ENCODE measurements at regions not wholly inside any gene's neighbourhood (a gene's known extent, or its start where the extent isn't known, plus 50 kb on each side); places are given as distances from the start of the nearest gene placed in this dataset.

DNA sequence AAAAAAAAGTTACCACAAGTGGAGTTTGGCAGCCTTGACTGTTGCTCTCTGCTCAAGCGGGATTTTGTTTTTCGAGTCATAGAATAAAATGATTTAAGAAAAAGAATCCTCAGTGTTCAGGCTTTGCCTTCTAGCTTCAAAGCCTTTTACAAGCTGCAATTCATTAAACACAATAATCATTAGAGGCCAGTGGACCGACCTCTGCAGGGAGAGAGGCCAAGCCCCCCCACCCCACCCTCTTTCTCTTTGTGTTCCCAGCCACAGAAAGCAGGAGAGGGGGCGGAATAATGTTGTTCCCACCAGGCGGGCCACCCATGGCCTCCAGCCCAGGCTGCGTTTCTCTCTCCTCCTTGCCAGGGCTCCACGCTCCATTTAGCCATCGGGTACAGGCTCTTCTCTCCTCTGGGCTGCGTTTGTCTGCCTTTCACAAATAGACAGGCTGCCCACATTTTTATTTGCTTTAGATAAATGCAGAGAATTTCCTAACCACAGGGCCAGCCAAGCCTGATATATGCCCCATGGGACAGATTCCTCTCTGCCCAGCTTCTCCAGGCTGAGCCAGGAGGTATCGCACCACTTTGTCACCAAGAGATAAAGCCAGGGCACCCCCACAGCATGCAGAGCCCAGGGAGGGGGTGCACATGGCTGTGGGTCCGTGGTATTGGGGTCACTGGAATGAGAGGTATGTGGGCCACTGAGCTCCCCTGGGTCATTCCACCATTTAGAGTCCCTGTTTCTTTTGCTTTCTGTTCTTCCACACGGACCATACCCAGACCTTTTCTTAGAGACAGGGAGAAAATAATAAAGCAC lies 318.8 kb downstream of the PIK3R1 start:
- Histone ChIP-seq H3K9me3 (no peaks in the 10 kb centered on the region), H3K4me1 (peaks cover 24% of the 10 kb centered on the region), H3K27me3 (no peaks in the 10 kb centered on the region), H3K36me3 (replicated peaks in 1 of 2; ENCODE audit: insufficient read depth in 1 of 2, low read depth in 2 of 2) (no peaks in the 10 kb centered on the region), H3K4me3 (no peak overlapping the region), H3K27ac (peak overlapping the region in 3 of 4 donors; percentile 58 to 70 (median 61))
- intact Hi-C loops (cut with DNase I): no loop called here
- ATAC-seq (peak; percentile 71), DNase-seq (peak; percentile 19 to 61 (median 36))
- TF ChIP-seq, protein P1, sequence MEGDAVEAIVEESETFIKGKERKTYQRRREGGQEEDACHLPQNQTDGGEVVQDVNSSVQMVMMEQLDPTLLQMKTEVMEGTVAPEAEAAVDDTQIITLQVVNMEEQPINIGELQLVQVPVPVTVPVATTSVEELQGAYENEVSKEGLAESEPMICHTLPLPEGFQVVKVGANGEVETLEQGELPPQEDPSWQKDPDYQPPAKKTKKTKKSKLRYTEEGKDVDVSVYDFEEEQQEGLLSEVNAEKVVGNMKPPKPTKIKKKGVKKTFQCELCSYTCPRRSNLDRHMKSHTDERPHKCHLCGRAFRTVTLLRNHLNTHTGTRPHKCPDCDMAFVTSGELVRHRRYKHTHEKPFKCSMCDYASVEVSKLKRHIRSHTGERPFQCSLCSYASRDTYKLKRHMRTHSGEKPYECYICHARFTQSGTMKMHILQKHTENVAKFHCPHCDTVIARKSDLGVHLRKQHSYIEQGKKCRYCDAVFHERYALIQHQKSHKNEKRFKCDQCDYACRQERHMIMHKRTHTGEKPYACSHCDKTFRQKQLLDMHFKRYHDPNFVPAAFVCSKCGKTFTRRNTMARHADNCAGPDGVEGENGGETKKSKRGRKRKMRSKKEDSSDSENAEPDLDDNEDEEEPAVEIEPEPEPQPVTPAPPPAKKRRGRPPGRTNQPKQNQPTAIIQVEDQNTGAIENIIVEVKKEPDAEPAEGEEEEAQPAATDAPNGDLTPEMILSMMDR (IDR thresholded peaks at IDR 0.05): no peak
- no peak for TF ChIP-seq POLR2A (IDR thresholded peaks at IDR 0.05)
- WGBS, 2 donors: 7 to 12% methylated on average over 12 of the region's 12 CpGs

DNA sequence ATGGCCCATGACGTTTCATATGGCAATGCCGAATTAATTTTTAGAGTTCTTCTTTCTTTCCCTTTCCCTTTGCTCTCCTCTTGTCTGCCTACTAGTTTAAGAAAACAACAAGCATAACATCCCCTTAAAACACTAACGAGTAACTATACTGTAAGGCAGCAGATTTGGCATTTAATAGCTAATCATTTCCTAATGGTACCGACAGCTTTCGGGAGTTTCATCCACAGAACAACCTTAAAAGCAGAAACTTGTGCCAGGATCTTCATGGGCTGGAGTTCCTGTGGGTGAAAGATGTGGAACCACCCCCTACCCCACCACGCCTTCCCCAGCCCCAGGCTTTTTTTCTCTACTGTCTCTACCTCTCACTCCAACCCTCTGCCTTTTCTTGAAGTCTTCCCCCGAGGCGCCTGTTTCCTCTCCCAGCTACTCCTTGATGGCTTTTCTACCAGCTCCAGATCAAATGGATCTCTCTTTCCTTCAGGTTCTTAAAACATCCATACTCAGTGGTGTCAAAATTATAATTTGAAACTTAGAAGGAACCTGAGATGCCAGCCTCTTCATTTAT lies 319.5 kb downstream of the PIK3R1 start:
- no peaks in the 10 kb centered on the region for H3K36me3 ChIP-seq (replicated peaks in 1 of 2; ENCODE audit: insufficient read depth in 1 of 2, low read depth in 2 of 2)
- ATAC-seq (no peak), DNase-seq (no peak)
- peak overlapping the region in 3 of 4 donors; percentile 58 to 70 (median 61) for H3K27ac ChIP-seq
- H3K4me3 ChIP-seq: no peak overlapping the region
- TF ChIP-seq, protein P1 (IDR thresholded peaks at IDR 0.05): no peak
- no peak for TF ChIP-seq POLR2A (IDR thresholded peaks at IDR 0.05)
- 70% methylated on average over 8 of the region's 8 CpGs for WGBS, 2 donors
- peaks cover 24% of the 10 kb centered on the region for H3K4me1 ChIP-seq
- intact Hi-C loops (cut with DNase I): no loop called here
- H3K27me3 ChIP-seq: no peaks in the 10 kb centered on the region
- no peaks in the 10 kb centered on the region for H3K9me3 ChIP-seq

DNA sequence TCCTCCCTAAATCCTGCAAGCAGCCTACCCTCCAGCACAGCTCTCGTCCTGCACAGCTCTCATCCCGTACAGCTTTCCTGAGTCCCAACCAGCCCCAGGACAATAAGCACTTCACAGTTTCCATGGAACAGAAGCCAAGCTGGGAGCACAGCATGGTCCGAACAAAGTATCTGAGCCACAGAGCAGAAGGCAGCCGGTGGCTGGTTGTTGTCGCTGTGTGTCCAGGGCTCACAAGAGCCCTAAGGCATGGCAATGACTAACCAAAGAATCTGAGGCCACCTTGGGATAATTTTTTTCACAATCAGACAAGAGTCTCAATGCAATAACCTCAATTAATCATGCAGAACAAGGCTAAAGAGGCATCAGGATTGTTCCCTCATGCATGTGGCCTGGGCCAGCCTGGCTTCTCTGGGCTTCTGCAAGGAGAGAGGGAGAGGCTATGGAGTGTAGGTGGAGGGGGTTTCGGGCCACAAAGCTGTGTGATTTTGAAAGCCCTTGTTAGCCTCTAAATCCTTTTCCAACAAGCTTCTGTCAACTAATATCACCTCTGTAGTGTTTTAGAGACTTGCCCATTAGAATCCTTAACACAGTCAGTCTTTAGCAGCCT lies 323.4 kb downstream of the PIK3R1 start:
- Histone ChIP-seq H3K27ac (no peak overlapping the region), H3K27me3 (no peaks in the 10 kb centered on the region), H3K36me3 (replicated peaks in 1 of 2; ENCODE audit: insufficient read depth in 1 of 2, low read depth in 2 of 2) (no peaks in the 10 kb centered on the region), H3K9me3 (no peaks in the 10 kb centered on the region), H3K4me1 (peaks cover 12% of the 10 kb centered on the region), H3K4me3 (no peak overlapping the region)
- ATAC-seq (no peak), DNase-seq (no peak)
- 85 to 88% methylated on average over 6 of the region's 6 CpGs for WGBS, 2 donors
- TF ChIP-seq POLR2A (IDR thresholded peaks at IDR 0.05): no peak
- TF ChIP-seq, protein P1 (IDR thresholded peaks at IDR 0.05): no peak
- intact Hi-C loops (cut with DNase I): no loop called here

DNA sequence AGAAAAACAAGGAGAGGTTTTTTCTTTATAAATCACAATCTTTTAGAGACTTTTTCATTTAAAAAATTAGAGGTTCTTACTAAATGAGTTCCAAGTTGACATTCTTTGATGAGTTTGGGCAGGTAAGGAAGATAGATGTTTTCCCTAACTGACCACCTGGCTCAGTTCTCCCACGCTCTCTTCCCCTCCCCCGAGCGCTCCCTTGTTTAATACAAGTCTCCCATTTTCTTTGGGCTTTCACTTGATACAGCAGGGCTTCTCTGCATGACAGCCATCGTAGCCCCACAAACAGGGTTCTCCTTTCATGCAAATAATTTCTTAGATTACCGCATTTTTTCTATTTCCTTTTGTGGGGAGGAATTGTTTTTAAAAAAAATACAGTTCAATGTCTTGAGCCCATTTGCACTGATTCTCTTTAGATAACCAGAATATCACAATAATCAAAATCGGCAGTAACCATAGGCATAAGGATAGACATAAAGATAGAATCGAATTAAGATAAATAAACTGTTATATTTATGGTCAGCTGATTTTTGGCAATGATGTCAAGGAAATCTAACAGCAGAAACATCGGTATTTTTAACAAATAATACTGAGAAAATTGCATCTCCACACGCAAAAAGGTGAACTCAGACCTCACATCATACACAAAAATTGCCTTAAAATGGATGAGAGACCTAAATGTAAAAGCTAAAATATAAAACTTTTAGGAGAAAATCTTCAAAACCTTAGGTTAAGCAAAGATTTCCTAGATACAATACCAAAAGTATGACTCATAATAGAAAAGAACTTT lies 325.4 kb downstream of the PIK3R1 start:
- intact Hi-C loops (cut with DNase I): no loop called here
- WGBS, 2 donors: 67 to 72% methylated on average over 9 of the region's 9 CpGs
- Histone ChIP-seq H3K4me1 (no peaks in the 10 kb centered on the region), H3K27me3 (no peaks in the 10 kb centered on the region), H3K9me3 (no peaks in the 10 kb centered on the region), H3K27ac (no peak overlapping the region), H3K4me3 (no peak overlapping the region), H3K36me3 (replicated peaks in 1 of 2; ENCODE audit: insufficient read depth in 1 of 2, low read depth in 2 of 2) (no peaks in the 10 kb centered on the region)
- no peak for TF ChIP-seq POLR2A (IDR thresholded peaks at IDR 0.05)
- TF ChIP-seq, protein P1 (IDR thresholded peaks at IDR 0.05): no peak
- DNase-seq (no peak), ATAC-seq (no peak)
